ENCODE measurements at regions not wholly inside any gene's neighbourhood (a gene's known extent, or its start where the extent isn't known, plus 50 kb on each side); places are given as distances from the start of the nearest gene placed in this dataset.
"Not testable (repeated sequence)": the region's sequence is repeated elsewhere in the genome, so short reads cannot be mapped to it uniquely, and the experiment has no call there.

GRCh38 chr6:111925296-111925695 is 52.0 kb upstream of the FYN start:
- DNase-seq (ENCODE audit: low spot score) = no peak

- DNase-seq (ENCODE audit: low spot score) = no peak
Measured at GRCh38 chr6:111926731-111927302, 53.6 kb upstream of the FYN start.

- DNase-seq (ENCODE audit: low spot score) = no peak
Measured at GRCh38 chr6:111927321-111927720, 54.1 kb upstream of the FYN start.

- no peak for DNase-seq (ENCODE audit: low spot score)
Measured at GRCh38 chr6:111928139-111928538, 54.9 kb upstream of the FYN start.

GRCh38 chr6:111934611-111935010 is 61.4 kb upstream of the FYN start:
- DNase-seq (ENCODE audit: low spot score) = not testable (repeated sequence)

- no peak for DNase-seq (ENCODE audit: low spot score)
Measured at GRCh38 chr6:111936718-111937117, 63.5 kb upstream of the FYN start.

GRCh38 chr6:111938710-111939109 is 65.5 kb upstream of the FYN start:
- DNase-seq (ENCODE audit: low spot score) = no peak

GRCh38 chr6:111939902-111940301 is 66.7 kb upstream of the FYN start:
- DNase-seq (ENCODE audit: low spot score) = no peak

GRCh38 chr6:111940801-111941200 is 67.5 kb upstream of the FYN start:
- DNase-seq (ENCODE audit: low spot score) = no peak

GRCh38 chr6:111941686-111942330 is 68.6 kb upstream of the FYN start:
- no peak for DNase-seq (ENCODE audit: low spot score)

GRCh38 chr6:111942561-111942960 is 69.3 kb upstream of the FYN start:
- DNase-seq (ENCODE audit: low spot score) = no peak

GRCh38 chr6:111943266-111943665 is 70.0 kb upstream of the FYN start:
- DNase-seq (ENCODE audit: low spot score) = no peak

GRCh38 chr6:111943726-111944125 is 70.5 kb upstream of the FYN start:
- DNase-seq (ENCODE audit: low spot score) = no peak

GRCh38 chr6:111944541-111944940 is 71.3 kb upstream of the FYN start:
- no peak for DNase-seq (ENCODE audit: low spot score)

- DNase-seq (ENCODE audit: low spot score) = no peak
Measured at GRCh38 chr6:111949546-111949945, 76.3 kb upstream of the FYN start.

- not testable (repeated sequence) for DNase-seq (ENCODE audit: low spot score)
Measured at GRCh38 chr6:111949984-111950383, 76.7 kb upstream of the FYN start.

GRCh38 chr6:111950661-111951496 is 77.6 kb upstream of the FYN start:
- DNase-seq (ENCODE audit: low spot score) = no peak

- DNase-seq (ENCODE audit: low spot score) = no peak
Measured at GRCh38 chr6:111951497-111952085, 78.3 kb upstream of the FYN start.

GRCh38 chr6:111952274-111952673 is 79.0 kb upstream of the FYN start:
- DNase-seq (ENCODE audit: low spot score) = no peak

- DNase-seq (ENCODE audit: low spot score) = no peak
Measured at GRCh38 chr6:111952821-111953540, 79.7 kb upstream of the FYN start.

GRCh38 chr6:111956098-111956497 is 82.8 kb upstream of the FYN start:
- no peak for DNase-seq (ENCODE audit: low spot score)

GRCh38 chr6:111957623-111958315 is 84.5 kb upstream of the FYN start:
- DNase-seq (ENCODE audit: low spot score) = no peak
